Fibroblast of peridontal ligament (primary cell): ENCODE measurements at regions not wholly inside any gene's neighbourhood (a gene's known extent, or its start where the extent isn't known, plus 50 kb on each side); places are given as distances from the start of the nearest gene placed in this dataset.

Source experiments
- DNase-seq: peaks from one replicate; pipeline ENCODE4 v3.0.0-alpha.2; 2010; ENCODE audit errors: extremely low read depth

DNA sequence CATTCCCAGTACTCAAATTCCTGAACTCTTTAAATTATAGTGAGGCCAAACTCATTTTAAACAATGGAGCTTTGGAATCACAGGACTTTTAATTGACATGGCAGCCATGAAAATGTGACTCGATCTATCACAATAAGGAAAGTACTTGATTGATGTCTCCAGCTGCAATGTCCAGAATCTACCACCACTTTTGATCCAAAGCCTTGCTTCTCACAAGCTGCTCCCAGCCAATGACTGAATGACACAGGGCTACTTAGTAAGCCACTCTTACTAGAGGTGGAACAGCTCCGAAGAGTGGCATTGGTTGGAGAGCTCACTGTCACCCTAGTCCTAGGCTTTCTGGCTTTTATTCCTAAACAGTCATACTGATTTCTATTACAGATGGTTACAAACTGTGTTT, 270.1 kb downstream of the IRS1 start:
- DNase-seq = no peak

DNA sequence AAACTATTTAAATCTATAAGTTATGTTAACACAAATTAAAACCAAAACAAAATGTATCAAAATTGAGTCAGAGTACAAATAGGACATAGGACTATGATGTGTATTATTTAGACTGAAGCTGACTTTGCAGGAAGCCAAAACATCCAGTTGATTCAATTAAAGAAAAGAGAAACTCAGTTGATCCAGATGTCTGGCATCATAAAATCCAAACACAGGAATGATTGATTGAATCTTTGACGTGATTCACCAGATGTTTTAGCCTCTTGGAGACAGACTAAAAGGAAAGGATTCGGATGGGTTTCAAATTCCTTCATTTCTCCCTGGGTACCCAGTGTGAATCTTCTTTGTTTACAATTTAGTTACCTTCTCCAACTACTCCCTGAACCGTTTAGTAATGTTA, 272.9 kb downstream of the IRS1 start:
- DNase-seq = peak; percentile 68

DNA sequence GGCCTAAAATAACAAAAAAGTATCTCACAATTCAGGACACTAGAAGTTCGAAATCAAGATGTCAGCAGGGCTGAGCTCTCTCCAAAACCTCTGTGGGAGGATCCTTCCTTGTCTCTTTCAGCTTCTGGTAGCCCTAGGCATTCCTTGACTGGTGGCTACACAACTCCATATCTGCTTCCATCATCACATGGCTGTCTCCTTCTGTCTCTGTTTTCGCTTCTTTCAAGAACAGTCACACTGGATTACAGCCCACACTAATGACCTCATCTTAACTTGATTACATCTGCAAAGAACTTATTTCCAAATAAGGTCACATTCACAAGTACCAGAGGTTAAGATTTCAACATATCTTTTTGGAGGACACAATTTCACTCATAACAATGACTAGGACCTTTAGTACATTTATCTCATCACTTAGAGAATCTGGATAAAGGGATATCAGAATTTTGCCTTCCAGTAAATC, 275.2 kb downstream of the IRS1 start:
- peak; percentile 95 for DNase-seq

- DNase-seq = no peak
Observed at GRCh38 chr2:226520723-226521122, 278.9 kb downstream of the IRS1 start.

DNA sequence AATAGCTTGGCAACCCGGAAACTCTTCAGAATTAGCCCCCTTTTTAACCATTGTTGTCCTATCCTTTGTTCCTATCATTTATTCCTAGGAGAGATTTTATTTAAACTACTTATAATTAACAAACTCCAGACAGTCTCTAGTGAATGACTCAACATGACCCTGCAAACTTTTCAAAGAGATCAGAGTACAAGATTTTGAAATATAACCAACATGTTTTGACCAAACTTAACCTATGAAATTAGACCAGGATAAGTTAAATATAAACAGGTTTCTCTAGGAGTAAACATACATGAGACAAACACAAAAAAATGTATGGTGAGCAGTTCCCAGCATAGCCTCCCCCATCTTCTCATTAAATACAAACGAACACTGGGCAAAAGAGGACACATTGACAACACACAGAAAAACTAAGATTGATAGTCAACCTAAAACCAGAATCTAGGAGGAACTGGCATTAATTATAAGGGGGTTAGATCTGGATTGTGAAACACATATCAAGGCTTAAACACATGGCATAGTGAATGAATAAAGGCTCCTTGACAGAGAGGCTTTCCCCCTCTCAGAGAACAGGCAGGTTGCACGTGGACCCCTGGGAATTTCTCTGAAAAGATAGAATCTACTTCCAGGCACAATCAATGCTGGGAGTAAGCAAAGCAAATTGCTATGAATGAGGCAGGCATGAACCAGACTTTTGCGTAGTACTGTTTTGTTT, 284.1 kb downstream of the IRS1 start:
- peak; percentile 82 for DNase-seq

GRCh38 chr2:226514895-226515294, 284.7 kb downstream of the IRS1 start:
- DNase-seq = peak; percentile 28

DNA sequence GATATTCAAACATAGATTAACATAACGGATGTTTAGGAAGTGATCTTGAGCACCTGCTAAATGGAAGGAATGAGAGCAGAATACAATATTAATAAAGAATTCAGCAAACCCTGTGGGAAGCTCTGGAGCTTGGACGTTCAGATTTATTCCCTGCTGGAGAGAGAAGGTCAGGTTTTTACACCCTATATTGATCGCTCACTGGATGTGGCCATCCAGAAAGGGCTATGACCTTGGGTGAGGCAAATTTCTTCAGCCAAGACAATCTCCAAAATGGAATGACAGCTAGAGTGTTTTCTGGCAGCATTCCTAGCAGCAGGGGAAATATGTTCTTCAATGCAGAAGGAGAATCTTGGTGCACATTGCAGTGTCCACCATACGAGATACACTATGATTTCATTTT, 288.3 kb downstream of the IRS1 start:
- DNase-seq = no peak

DNA sequence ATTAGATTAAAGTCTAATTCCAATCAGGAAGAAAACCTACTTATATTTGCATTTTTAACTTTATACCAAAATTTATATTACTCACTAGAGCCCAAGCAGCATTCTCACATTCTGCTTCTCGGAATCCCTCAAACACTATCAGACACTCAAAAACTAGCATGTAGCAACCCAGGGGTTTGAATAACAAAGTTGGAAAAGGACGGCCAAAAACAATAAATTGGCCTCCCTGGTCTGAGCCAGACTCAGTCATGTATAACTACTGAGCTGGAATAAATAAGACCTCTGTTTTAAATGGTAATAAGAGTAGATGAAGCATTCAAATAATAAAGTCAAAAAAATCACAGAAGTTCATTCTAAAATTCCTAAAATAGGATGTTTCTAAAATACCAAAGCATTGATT, 290.9 kb downstream of the IRS1 start:
- peak; percentile 73 for DNase-seq

GRCh38 chr2:226508005-226508404, 291.6 kb downstream of the IRS1 start:
- no peak for DNase-seq

DNA sequence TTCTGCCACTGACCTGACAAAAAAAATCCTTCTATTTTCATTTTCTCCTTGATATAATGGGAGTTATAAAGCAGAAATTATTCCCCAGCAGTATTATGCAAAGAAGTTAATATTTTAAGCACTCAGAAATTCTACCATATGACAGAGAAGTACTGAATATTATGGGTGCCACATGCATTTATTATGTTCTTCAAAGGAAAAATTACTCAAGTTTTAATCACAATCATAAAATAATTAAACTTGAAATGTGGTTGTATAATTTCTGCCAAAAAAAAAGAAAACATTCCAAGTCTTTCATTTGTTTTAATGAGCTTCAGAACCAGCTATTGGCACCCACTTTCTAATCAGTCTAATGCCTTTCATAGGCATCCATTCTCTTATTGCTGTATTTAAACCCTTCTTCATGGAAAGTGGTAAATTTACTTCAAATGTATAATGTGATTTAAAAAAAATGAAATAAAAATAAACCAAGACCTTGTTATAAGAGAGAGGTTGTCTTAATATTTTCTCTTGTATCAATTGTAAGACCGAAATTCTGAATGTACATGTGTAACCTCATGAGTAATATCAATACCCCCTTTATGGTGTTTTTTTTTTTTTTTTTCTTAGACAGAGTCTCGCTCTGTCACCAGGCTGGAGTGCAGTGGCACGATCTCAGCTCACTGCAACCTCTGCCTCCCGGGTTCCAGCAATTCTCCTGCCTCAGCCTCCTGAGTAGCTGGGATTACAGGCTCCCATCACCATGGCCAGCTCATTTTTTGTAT, 302.3 kb downstream of the IRS1 start:
- DNase-seq = no peak

DNA sequence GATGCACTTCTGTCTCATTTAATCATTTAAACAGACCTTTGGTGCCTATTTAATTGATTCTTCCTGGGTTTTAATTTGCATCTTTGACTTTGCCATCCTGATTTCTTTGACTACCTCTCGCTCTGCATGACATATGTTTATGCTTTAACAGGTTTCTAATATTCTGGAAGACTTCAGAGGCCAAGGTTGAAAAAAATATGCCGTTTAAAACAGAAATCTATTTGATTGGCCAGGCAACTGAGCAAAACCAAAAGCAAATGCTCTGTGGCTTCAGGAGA, 303.4 kb downstream of the IRS1 start:
- no peak for DNase-seq

DNA sequence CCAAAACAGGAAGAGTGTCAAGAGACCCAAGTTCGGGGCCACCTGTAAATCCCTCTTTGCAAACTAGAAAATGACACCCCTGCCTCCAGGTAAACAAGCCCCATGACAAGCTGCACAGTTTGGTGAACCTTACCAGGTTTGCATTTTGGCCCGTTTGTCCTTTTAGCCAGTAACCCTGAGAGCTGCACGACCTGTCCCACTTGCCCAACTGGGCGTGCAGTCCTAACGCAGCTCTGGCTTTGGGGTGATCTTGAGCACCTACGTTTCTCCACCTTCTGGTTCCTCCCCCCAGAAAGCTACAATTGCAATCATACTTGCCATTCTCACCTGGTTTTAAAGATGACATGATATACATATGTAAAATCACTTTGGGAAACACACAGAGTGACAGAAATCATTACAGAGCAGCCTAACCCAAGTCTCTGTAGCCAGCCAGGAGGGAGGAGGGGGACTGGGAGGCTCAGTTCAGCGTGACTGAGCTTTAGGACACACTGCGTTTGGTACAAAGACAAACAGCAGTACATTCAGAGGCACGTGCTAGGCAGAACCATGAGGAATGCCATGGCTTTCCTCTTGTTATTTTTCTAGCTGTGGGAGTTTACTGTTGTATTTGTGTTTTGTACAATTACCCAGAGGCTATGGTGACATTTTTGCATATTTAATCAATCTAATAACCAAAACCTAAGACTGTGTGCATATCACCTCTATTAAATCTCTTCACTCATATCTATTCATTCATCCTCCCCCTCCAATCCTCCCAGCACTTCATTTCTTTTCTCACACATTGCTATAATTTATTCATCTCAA, 304.0 kb downstream of the IRS1 start:
- DNase-seq = no peak

- DNase-seq = peak; percentile 44
Observed at GRCh38 chr2:226491112-226491511, 308.5 kb downstream of the IRS1 start.

GRCh38 chr2:226489775-226490541, 309.7 kb downstream of the IRS1 start:
- peak; percentile 86 for DNase-seq

GRCh38 chr2:226488034-226488433, 311.6 kb downstream of the IRS1 start:
- DNase-seq = no peak

DNA sequence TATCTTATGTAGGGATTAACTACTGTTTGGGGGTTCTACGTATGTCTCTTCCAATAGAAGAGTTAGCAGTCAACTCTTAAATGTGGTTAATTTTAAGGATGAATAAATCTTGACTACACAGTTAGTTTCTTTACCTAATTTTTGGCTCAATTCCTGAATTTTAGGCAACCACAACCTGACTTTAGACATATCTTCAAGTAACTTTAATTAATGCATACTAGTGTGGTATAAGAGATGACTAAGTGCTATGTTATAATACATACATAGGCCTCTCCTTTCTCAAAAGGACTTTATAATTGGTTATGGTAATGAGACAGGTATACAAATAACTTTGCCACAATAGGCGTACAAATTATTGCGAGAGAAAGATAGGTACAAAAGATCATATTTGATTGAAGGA, 312.0 kb downstream of the IRS1 start:
- no peak for DNase-seq

DNA sequence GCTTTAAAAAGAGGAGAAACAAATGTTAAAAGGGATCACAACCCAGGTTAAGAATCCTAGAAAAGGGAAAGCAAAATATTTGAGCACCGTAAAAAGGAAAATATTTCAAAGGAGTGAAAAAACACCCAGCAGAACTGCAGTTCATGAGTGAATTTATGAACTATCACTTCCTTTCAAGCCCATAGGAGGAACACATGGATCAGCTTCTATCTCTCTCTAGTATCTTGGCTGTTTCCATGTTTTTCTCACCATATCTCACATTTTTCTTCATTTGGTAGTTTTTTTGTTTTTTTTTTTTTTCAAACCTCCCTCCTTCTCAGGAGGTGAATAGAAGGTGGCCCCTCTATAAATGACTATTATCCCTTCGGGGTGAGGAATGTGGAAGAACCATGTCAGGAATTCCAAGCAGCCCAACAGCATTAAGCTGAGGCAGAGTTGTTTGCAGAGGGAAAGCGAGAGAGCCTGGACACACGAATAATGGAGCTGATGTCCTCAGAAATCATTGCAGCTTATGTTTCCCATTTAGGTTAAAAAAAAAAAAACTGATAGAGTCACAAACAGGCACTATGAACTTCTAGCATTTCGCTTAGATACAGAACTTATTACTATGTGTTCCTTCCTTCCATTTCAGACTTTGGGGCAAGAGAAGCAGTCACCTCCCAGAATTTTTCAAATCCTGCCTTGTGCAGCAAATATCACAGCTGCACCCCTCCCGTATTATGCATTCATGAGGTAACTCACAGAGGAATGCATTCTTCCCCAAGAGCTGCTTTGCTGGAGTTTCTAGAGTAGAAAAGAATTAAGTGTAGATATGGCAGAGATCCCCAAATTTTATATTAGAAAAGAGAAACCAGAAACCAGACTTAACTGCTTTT, 315.6 kb downstream of the IRS1 start:
- peak; percentile 54 for DNase-seq

GRCh38 chr2:226483143-226483542, 316.5 kb downstream of the IRS1 start:
- DNase-seq = no peak

DNA sequence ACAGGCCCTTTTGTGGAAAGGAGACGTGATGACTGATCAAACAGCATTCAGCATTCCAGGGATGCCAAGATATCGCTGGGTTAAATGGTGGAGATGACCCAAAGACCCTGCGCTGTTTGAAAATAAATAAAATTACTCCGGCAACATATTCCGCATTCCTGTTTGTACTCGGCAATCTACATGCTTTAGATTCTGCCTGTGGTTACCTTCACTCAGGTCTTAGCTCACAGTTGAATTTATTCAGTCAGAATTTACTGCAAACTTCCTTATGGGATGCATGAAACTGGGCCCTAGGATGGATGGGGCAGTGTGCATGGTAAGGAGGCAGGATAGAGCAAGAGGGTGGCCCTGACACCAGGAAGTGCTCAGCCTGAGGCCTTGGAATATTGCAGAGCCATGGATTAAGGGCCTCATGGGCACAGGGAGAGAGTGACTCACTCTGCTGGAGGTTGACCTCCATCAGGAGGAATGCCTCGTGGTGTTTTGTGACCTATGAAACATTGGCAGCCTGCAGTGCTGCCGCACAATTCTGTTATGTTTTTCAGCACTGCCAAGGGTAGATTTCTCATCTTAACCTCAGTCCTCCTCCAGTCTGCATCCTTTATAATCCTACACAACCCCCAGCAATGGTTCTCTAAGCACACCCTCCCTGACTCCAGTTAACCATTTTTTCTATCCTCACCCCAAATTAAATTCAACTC, 321.4 kb downstream of the IRS1 start:
- peak; percentile 97 for DNase-seq
